Neural cell (in vitro differentiated cells): ENCODE measurements at regions not wholly inside any gene's neighbourhood (a gene's known extent, or its start where the extent isn't known, plus 50 kb on each side); places are given as distances from the start of the nearest gene placed in this dataset.

Experiments used
- EP300 ChIP-seq: fragments of 450-650 bp; conservative IDR thresholded peaks from 2 replicates; pipeline ENCODE4 v1.6.1; 2014; ENCODE audit warnings: antibody characterized with exemption, mild to moderate bottlenecking, moderate library complexity; ENCODE audit not compliant: poor library complexity, severe bottlenecking
- EZH2 ChIP-seq: fragments of 200-600, 300-800 bp; shearing (Covaris generic), sonication (generic); IDR thresholded peaks from 2 replicates; pipeline ENCODE4 v1.6.1; 2014; ENCODE audit warnings: antibody characterized with exemption, low read length, borderline replicate concordance, mild to moderate bottlenecking; ENCODE audit not compliant: insufficient read depth, poor library complexity, severe bottlenecking
- POLR2AphosphoS5 ChIP-seq: IDR thresholded peaks from 2 replicates; pipeline ENCODE4 v1.6.1; 2012
- RAD21 ChIP-seq: fragments of 450-650 bp; conservative IDR thresholded peaks from 2 replicates; pipeline ENCODE4 v1.6.1; 2014; ENCODE audit warnings: antibody characterized with exemption, mild to moderate bottlenecking, moderate library complexity
- TF ChIP-seq, protein P1 (sequence below): fragments of 450-650 bp; IDR thresholded peaks from 2 replicates; pipeline ENCODE4 v1.5.1; 2014; ENCODE audit warnings: antibody characterized with exemption, mild to moderate bottlenecking, moderate library complexity; ENCODE audit not compliant: poor library complexity, severe bottlenecking
- TF ChIP-seq, protein P2 (sequence below): IDR thresholded peaks from 2 replicates; pipeline ENCODE4 v1.6.1; 2012; ENCODE audit warnings: borderline replicate concordance

DNA sequence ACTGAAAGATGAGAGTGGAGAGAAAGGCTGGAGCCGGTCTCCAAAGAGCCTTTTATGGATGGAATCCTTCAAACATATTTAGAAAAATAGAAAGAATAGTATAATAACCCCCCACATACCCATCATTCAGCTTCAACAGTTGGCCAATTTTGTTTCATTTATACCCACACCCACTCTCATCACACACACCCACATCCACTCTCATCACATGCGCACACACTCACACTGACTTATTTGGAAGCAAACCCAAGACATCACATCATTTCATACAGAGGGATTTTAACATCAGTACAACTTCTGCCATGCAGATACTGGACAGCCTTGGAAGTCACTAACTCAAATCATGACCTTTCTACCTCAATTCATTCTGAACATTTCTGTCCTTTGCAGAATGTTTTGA is 72.8 kb upstream of the CPLX2 start:
- TF ChIP-seq, protein P1, sequence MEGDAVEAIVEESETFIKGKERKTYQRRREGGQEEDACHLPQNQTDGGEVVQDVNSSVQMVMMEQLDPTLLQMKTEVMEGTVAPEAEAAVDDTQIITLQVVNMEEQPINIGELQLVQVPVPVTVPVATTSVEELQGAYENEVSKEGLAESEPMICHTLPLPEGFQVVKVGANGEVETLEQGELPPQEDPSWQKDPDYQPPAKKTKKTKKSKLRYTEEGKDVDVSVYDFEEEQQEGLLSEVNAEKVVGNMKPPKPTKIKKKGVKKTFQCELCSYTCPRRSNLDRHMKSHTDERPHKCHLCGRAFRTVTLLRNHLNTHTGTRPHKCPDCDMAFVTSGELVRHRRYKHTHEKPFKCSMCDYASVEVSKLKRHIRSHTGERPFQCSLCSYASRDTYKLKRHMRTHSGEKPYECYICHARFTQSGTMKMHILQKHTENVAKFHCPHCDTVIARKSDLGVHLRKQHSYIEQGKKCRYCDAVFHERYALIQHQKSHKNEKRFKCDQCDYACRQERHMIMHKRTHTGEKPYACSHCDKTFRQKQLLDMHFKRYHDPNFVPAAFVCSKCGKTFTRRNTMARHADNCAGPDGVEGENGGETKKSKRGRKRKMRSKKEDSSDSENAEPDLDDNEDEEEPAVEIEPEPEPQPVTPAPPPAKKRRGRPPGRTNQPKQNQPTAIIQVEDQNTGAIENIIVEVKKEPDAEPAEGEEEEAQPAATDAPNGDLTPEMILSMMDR = no peak
- TF ChIP-seq, protein P2, sequence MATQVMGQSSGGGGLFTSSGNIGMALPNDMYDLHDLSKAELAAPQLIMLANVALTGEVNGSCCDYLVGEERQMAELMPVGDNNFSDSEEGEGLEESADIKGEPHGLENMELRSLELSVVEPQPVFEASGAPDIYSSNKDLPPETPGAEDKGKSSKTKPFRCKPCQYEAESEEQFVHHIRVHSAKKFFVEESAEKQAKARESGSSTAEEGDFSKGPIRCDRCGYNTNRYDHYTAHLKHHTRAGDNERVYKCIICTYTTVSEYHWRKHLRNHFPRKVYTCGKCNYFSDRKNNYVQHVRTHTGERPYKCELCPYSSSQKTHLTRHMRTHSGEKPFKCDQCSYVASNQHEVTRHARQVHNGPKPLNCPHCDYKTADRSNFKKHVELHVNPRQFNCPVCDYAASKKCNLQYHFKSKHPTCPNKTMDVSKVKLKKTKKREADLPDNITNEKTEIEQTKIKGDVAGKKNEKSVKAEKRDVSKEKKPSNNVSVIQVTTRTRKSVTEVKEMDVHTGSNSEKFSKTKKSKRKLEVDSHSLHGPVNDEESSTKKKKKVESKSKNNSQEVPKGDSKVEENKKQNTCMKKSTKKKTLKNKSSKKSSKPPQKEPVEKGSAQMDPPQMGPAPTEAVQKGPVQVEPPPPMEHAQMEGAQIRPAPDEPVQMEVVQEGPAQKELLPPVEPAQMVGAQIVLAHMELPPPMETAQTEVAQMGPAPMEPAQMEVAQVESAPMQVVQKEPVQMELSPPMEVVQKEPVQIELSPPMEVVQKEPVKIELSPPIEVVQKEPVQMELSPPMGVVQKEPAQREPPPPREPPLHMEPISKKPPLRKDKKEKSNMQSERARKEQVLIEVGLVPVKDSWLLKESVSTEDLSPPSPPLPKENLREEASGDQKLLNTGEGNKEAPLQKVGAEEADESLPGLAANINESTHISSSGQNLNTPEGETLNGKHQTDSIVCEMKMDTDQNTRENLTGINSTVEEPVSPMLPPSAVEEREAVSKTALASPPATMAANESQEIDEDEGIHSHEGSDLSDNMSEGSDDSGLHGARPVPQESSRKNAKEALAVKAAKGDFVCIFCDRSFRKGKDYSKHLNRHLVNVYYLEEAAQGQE = no peak
- TF ChIP-seq EZH2 = no peak
- TF ChIP-seq EP300 = no peak
- no peak for TF ChIP-seq POLR2AphosphoS5
- TF ChIP-seq RAD21 = no peak
